HG03571 (cell line): ENCODE measurements at regions not wholly inside any gene's neighbourhood (a gene's known extent, or its start where the extent isn't known, plus 50 kb on each side); places are given as distances from the start of the nearest gene placed in this dataset.
"Not testable (repeated sequence)": the region's sequence is repeated elsewhere in the genome, so short reads cannot be mapped to it uniquely, and the experiment has no call there.

Source experiments
- ATAC-seq: cut with Tn5 transposase; IDR thresholded peaks from one replicate; pipeline ENCODE4 v1.9.1; 2021; ENCODE audit not compliant: unreplicated experiment

DNA sequence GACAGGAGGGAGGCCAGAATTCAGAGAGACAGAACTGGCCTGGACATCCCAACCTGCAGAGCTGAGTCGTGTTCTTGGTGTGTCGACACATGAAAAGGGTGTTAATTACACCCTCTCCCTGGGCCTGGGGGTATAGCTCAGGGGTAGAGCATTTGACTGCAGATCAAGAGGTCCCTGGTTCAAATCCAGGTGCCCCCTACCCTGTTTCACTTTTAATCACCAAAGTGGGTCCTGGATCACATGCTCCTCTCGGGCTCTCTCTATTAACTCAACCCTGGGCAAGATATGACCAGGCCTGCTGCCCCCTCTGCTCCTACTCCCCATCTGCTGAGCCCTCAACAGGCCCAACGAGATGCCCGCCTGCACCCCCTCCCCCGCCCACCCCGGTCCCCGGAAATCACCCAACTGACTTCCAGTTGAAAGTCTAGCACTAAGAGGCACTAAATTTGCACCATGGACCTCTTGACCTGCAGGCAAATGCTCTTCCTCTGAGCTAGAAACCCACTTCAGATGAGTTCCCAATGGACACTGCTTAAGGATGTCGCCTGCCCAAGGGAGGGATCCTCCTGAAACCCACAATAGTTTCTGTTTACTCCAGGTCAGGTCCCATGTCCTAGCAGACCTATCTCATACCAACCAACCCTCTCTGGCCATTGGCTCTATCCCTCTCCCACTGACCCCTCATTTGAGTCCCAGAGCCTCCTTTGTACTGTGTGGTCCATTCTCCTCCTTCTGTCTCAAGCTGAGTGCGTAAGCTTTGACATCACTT is 137.6 kb downstream of the ZNF467 start:
- no peak for ATAC-seq

GRCh38 chr7:149633976-149634945 is 136.7 kb upstream of the ZNF746 start:
- no peak for ATAC-seq

- ATAC-seq, result not testable (repeated sequence)
Observed at GRCh38 chr7:149628361-149629149, 130.9 kb upstream of the ZNF746 start.

GRCh38 chr7:149627911-149628310 is 130.3 kb upstream of the ZNF746 start:
- no peak for ATAC-seq

GRCh38 chr7:149626972-149627371 is 129.4 kb upstream of the ZNF746 start:
- ATAC-seq, result no peak

DNA sequence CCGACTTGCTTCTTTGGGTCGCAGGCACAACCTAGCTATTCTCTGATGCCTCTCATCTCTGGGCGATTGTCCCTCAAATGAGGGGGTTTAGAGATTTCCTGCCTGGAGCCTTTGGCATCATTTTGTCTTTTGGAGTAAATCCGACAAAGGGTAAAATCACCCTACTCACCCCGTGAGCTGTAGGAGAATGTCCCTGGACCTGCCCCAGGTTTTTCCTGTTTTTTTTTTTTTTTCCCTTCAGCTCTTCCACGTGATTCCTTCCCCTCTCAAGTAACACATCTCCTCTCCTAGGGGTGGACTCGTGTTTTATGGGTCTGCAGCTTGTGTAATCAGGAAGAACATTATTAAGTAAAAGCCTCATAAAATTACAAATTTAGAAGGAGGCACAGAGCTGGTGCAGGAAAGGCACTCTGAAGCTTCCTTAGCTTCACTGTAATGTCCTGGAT is 128.4 kb upstream of the ZNF746 start:
- no peak for ATAC-seq

DNA sequence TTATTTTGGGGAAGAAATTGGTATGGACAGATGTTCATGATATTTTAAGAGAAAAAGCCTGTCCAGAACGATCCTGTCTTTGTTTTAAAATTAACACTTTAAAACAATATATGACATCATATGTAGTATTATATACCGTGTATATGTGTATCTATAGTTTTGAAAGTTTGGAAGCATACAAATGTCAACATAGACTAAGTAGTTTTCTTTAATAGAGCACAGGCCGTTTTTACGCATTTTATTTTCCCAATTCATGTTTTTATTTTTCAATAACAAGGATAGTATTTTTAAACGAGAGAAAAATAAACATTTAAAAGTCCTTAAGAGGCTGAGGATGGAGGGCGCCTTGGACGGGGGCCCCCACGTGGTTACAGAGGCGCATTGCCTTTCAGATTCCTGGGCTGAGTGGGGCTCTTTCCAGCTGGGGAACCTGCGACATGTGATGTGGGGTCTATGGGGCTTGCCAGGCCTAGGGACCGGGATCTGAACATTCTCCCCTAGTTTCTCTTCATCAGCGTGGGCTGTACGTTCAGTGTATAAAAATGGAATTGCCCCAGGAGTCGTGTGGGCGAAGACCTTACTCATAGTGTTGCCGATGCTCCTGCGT is 127.8 kb upstream of the ZNF746 start:
- ATAC-seq, result no peak

DNA sequence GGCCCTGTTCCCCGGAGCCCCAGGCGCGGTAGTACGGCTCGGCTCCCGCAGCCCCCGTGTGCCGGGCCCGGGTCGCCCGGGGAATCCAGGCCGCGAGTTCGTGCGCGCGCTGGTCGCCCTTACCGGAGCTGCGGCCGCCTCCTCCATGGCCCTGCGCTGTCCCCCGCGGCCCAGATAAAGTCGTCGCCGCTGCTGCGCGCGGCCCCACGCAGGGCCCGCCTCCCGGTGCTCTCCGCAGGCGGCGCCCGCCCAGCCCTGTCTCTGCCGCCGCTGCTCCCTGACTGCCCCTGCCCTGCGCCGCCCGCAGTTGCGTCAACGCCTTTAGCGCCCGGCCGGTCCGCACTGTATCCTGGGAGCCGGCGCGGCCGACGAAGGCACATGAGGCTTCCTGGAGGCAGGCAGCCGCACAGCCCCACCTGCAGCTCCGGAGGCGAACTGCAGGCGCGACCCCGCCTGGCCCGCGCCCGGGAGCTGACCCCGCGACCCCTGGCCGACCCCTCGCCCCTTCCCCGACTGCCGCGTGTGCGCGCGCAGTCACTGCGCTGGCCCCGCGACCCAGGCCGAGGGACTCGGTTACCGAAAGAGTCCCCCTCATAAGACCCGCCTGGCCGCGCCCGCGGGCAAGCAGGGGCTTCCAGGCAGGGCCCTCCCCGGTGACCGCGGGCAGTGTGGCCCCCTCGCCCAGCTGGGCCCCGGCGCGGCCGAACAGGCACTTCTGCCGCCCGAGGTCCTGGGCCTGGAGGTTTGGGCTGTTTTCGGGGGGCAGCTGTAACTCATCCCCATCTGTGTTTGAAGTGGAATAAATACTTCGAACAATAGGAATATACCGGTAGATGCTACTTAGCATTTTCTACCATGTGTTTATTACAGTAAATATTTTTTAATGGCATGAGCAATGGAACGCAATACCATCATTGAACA is 127.1 kb upstream of the ZNF746 start:
- peak; percentile 87 for ATAC-seq

- ATAC-seq, result peak; percentile 4
Observed at GRCh38 chr7:149624006-149624405, 126.4 kb upstream of the ZNF746 start.

- ATAC-seq, result not testable (repeated sequence)
Observed at GRCh38 chr7:149623262-149623997, 125.8 kb upstream of the ZNF746 start.

DNA sequence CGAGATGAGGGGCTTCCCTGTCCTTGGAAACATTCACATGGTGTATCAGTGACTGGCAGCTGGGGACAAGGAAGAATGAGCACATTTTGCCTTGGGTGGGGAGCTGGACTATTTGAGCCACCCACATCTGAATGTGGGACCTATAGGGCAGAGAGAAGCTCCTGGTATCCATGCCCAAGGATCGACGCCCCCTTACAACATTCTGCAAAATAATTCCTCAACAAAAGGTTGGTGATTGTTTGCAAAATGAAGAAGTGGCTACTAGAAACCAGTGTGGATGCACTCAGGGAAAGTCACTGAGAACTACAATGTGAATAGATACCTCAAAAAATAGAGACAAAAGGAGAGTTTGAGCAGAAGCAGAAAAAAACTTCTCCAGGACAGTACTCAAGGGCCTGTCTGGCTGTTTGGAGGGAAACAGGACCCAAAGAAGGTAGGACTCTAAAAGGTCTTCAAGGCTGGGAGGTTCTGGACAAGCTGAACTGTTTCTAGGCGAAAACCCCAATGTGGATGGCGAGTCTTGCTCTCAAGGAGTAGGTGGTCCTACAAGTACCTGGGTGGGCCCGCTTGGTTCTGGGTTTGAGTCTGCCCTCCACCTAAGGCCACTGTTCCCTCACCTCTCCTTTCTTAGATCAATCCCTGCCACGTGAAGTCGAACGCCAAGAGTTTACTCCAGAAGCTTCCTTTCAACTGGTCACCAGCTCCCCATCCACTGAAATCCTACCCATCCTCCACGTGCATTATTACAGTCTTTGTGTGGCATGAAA is 125.0 kb upstream of the ZNF746 start:
- ATAC-seq, result no peak

DNA sequence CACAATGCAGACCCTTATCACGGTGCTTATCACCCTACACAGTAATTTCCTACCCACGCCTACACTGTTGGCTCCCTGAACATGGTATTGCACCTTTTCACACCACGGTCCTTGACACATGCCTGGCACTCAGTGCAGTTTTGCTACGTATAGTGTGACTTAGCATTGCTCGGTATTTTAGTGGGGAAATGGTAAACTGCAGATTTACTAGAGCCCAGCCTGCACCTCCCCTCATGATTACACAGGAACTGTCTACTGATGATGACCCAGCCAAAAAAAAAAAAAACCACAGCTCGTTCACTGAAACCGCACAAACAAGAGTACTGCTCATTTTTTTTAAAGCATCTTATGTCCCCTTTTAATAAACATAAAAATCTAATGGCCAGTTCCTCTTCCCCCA is 124.2 kb upstream of the ZNF746 start:
- ATAC-seq, result no peak

GRCh38 chr7:149620961-149621360 is 123.4 kb upstream of the ZNF746 start:
- peak; percentile 43 for ATAC-seq

GRCh38 chr7:149616898-149617297 is 119.3 kb upstream of the ZNF746 start:
- ATAC-seq, result no peak

DNA sequence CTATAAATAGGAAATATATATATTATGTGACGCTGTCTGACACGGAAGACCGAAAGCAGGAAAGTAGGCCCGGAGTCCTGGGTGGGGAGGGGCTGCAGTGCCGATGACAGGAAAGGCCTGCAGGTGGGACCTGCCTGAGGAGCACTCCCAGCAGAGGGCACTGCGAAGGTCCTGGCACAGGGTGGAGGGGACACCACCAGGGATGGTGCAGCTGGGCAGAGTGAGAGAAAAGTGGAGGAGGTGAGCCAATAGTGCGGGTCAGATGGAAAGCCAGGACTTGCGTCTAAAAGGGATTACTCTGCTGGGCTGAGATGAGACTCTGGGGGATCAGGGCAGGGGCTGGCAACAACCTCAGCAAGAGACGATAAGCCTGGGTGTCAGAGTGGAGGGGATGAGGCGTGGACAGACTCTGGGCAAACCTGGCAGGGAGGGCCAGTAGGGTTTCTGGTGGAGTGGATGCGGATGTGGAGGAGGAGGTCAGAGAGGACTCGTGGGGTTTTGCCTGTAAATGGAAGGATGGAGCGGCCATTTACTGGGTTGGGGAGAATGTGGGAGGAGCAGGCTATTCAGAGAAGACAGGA is 118.2 kb upstream of the ZNF746 start:
- ATAC-seq, result no peak

GRCh38 chr7:149610441-149611011 is 112.9 kb upstream of the ZNF746 start:
- ATAC-seq, result no peak

- ATAC-seq, result no peak
Observed at GRCh38 chr7:149608168-149608567, 110.6 kb upstream of the ZNF746 start.
